ENCODE measurements at regions not wholly inside any gene's neighbourhood (a gene's known extent, or its start where the extent isn't known, plus 50 kb on each side); places are given as distances from the start of the nearest gene placed in this dataset.

- no peak for TF ChIP-seq SUZ12 (IDR thresholded peaks at IDR 0.05; ENCODE audit: extremely low read depth, insufficient read depth, insufficient read length)
- TF ChIP-seq ZNF274 (IDR thresholded peaks at IDR 0.05; ENCODE audit: low read depth, low read length), result no peak
Measured at GRCh38 chr6:150777736-150778135, 87.8 kb upstream of the MTHFD1L start.
